ENCODE measurements at regions not wholly inside any gene's neighbourhood (a gene's known extent, or its start where the extent isn't known, plus 50 kb on each side); places are given as distances from the start of the nearest gene placed in this dataset.
"Not testable (repeated sequence)": the region's sequence is repeated elsewhere in the genome, so short reads cannot be mapped to it uniquely, and the experiment has no call there.

DNA sequence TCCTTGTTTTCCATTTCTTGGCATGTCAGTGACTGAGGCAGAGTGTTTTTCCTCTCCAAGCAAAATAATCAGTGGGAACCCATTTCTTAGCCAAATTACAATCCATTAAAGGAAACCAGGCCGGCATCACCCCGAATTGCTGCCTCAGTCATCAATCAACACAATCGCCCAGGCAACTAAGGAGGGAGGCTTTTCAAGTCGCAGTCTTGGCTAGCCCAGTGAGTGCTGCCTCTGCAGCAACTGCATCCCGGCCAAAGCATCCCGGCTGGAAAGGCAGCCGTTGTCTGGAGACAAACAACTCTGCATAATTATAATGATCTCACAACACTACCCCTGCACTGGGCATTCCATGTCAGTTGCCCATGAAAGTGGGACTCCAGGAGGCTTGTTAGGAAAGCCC, 213.5 kb upstream of the PRICKLE2 start:
- Histone ChIP-seq H2BK120ac (ENCODE audit: insufficient read depth, low read length, poor library complexity) (no peak overlapping the region), H3K9ac (ENCODE audit: low read length) (no peak overlapping the region), H3K4me1 (ENCODE audit: control insufficient read depth in 1 of 2, insufficient read depth in 2 of 2, low read length in 2 of 2) (no peaks in the 10 kb centered on the region), H3K4me2 (ENCODE audit: low read length) (no peak overlapping the region), H2AK5ac (ENCODE audit: low read length) (no peak overlapping the region), H3K36me3 (ENCODE audit: control insufficient read depth in 1 of 2, insufficient read depth in 2 of 2, low read length in 2 of 2) (peaks cover 0 to 4% of the 10 kb centered on the region in 2 experiments), H2BK5ac (ENCODE audit: low read depth, low read length, poor library complexity) (no peak overlapping the region), H2BK12ac (ENCODE audit: low read length) (no peak overlapping the region), H3K27ac (ENCODE audit: low read depth, low read length) (no peak overlapping the region), H3K18ac (ENCODE audit: low read length) (no peak overlapping the region), H4K8ac (ENCODE audit: low read depth, low read length) (no peak overlapping the region), H2AFZ (ENCODE audit: insufficient read depth, low read length, poor library complexity) (no peak overlapping the region), H3K23ac (ENCODE audit: low read length) (no peak overlapping the region), H3K79me1 (ENCODE audit: low read length) (no peaks in the 10 kb centered on the region), H3K14ac (ENCODE audit: low read length) (no peak overlapping the region), H4K12ac (ENCODE audit: low read depth, low read length) (no peak overlapping the region), H3K4ac (ENCODE audit: low read depth, low read length) (no peak overlapping the region), H3K27me3 (ENCODE audit: insufficient read depth, low read length) (no peaks in the 10 kb centered on the region), H4K91ac (ENCODE audit: low read depth, low read length) (no peak overlapping the region), H3K4me3 (ENCODE audit: low read depth, low read length) (no peak overlapping the region), H3K9me3 (ENCODE audit: insufficient read depth, low read depth, low read length) (peaks cover 3% of the 10 kb centered on the region), H3K79me2 (ENCODE audit: control insufficient read depth, insufficient read depth, low read length, poor library complexity) (no peaks in the 10 kb centered on the region)
- no peak for DNase-seq
- no CpG with 5 or more reads among the region's 7 CpGs for WGBS (ENCODE audit: extremely low coverage, insufficient coverage, insufficient read length)

DNA sequence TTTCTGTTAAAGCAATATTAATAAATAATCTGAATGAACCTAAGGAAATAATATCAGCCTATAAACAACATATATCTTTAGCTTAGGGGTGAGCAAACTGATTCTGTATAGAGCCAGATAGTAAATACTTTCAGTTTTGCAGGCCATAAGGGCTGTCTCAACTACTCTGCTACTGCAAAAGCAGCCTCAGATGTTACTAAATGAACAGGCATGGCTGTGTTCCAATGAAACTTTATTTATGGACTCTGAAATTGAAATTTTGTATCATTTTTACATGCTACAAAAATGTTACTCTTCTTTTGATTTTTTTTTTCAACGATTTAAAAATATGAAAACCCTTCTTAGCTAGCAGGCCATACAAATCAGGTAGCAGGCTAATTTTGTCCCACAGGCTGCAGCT, 212.8 kb upstream of the PRICKLE2 start:
- no peaks in the 10 kb centered on the region for H3K4me1 ChIP-seq (ENCODE audit: control insufficient read depth in 1 of 2, insufficient read depth in 2 of 2, low read length in 2 of 2)

GRCh38 chr3:64437131-64437530, 211.9 kb upstream of the PRICKLE2 start:
- H3K79me1 ChIP-seq (ENCODE audit: low read length) = no peaks in the 10 kb centered on the region
- no peak overlapping the region for H3K9ac ChIP-seq (ENCODE audit: low read length)
- H4K12ac ChIP-seq (ENCODE audit: low read depth, low read length) = no peak overlapping the region
- H3K4ac ChIP-seq (ENCODE audit: low read depth, low read length) = no peak overlapping the region
- no peak overlapping the region for H2AFZ ChIP-seq (ENCODE audit: insufficient read depth, low read length, poor library complexity)
- H3K27me3 ChIP-seq (ENCODE audit: insufficient read depth, low read length) = no peaks in the 10 kb centered on the region
- no peak overlapping the region for H2AK5ac ChIP-seq (ENCODE audit: low read length)
- no CpG with 5 or more reads among the region's 5 CpGs for WGBS (ENCODE audit: extremely low coverage, insufficient coverage, insufficient read length)
- H4K91ac ChIP-seq (ENCODE audit: low read depth, low read length) = no peak overlapping the region
- no peak overlapping the region for H3K14ac ChIP-seq (ENCODE audit: low read length)
- no peak overlapping the region for H2BK12ac ChIP-seq (ENCODE audit: low read length)
- no peak overlapping the region for H2BK5ac ChIP-seq (ENCODE audit: low read depth, low read length, poor library complexity)
- H3K36me3 ChIP-seq (ENCODE audit: control insufficient read depth in 1 of 2, insufficient read depth in 2 of 2, low read length in 2 of 2) = peaks cover 0 to 4% of the 10 kb centered on the region in 2 experiments
- no peaks in the 10 kb centered on the region for H3K4me1 ChIP-seq (ENCODE audit: control insufficient read depth in 1 of 2, insufficient read depth in 2 of 2, low read length in 2 of 2)
- no peak overlapping the region for H3K18ac ChIP-seq (ENCODE audit: low read length)
- H3K9me3 ChIP-seq (ENCODE audit: insufficient read depth, low read depth, low read length) = peaks cover 3% of the 10 kb centered on the region
- no peak for DNase-seq
- no peak overlapping the region for H3K4me2 ChIP-seq (ENCODE audit: low read length)
- no peaks in the 10 kb centered on the region for H3K79me2 ChIP-seq (ENCODE audit: control insufficient read depth, insufficient read depth, low read length, poor library complexity)
- H3K23ac ChIP-seq (ENCODE audit: low read length) = no peak overlapping the region
- no peak overlapping the region for H2BK120ac ChIP-seq (ENCODE audit: insufficient read depth, low read length, poor library complexity)
- H3K4me3 ChIP-seq (ENCODE audit: low read depth, low read length) = no peak overlapping the region
- H3K27ac ChIP-seq (ENCODE audit: low read depth, low read length) = no peak overlapping the region
- H4K8ac ChIP-seq (ENCODE audit: low read depth, low read length) = no peak overlapping the region

More for the DNA sequence above, 212.8 kb upstream of the PRICKLE2 start:
- no CpG with 5 or more reads among the region's 1 CpG for WGBS (ENCODE audit: extremely low coverage, insufficient coverage, insufficient read length)
- H2AK5ac ChIP-seq (ENCODE audit: low read length) = no peak overlapping the region
- no peak for DNase-seq
- H3K4me2 ChIP-seq (ENCODE audit: low read length) = no peak overlapping the region
- no peak overlapping the region for H2BK12ac ChIP-seq (ENCODE audit: low read length)
- no peaks in the 10 kb centered on the region for H3K79me2 ChIP-seq (ENCODE audit: control insufficient read depth, insufficient read depth, low read length, poor library complexity)
- no peaks in the 10 kb centered on the region for H3K79me1 ChIP-seq (ENCODE audit: low read length)
- no peak overlapping the region for H3K18ac ChIP-seq (ENCODE audit: low read length)
- no peak overlapping the region for H3K27ac ChIP-seq (ENCODE audit: low read depth, low read length)
- no peaks in the 10 kb centered on the region for H3K27me3 ChIP-seq (ENCODE audit: insufficient read depth, low read length)
- peaks cover 0 to 4% of the 10 kb centered on the region in 2 experiments for H3K36me3 ChIP-seq (ENCODE audit: control insufficient read depth in 1 of 2, insufficient read depth in 2 of 2, low read length in 2 of 2)
- no peak overlapping the region for H4K91ac ChIP-seq (ENCODE audit: low read depth, low read length)
- H3K4me3 ChIP-seq (ENCODE audit: low read depth, low read length) = no peak overlapping the region
- H3K9ac ChIP-seq (ENCODE audit: low read length) = no peak overlapping the region
- no peak overlapping the region for H3K4ac ChIP-seq (ENCODE audit: low read depth, low read length)
- no peak overlapping the region for H4K12ac ChIP-seq (ENCODE audit: low read depth, low read length)
- no peak overlapping the region for H2BK120ac ChIP-seq (ENCODE audit: insufficient read depth, low read length, poor library complexity)
- no peak overlapping the region for H2AFZ ChIP-seq (ENCODE audit: insufficient read depth, low read length, poor library complexity)
- peaks cover 3% of the 10 kb centered on the region for H3K9me3 ChIP-seq (ENCODE audit: insufficient read depth, low read depth, low read length)
- no peak overlapping the region for H3K14ac ChIP-seq (ENCODE audit: low read length)
- H3K23ac ChIP-seq (ENCODE audit: low read length) = no peak overlapping the region
- H4K8ac ChIP-seq (ENCODE audit: low read depth, low read length) = no peak overlapping the region
- no peak overlapping the region for H2BK5ac ChIP-seq (ENCODE audit: low read depth, low read length, poor library complexity)

DNA sequence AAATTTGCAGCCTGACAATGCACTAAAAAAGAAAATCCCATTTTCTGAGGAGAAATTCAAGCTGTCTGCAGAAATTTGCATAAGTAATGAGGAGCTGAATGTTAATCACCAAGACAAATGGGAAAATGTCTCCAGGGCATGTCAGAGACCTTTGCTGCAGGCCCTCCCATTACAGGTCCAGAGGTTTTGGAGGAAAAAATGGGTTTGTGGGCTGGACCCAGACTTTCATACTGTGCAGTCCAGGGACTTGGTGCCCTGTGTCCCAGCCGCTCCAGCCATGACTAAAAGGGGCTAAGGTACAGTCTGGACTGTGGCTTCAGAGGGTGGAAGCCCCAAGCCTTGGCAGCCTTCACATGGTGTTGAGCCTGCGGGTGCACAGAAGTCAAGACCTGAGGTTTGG, 209.8 kb upstream of the PRICKLE2 start:
- not testable (repeated sequence) for DNase-seq; H2AFZ ChIP-seq (ENCODE audit: insufficient read depth, low read length, poor library complexity); H3K79me2 ChIP-seq (ENCODE audit: control insufficient read depth, insufficient read depth, low read length, poor library complexity); H3K9me3 ChIP-seq (ENCODE audit: insufficient read depth, low read depth, low read length); H2BK12ac ChIP-seq (ENCODE audit: low read length); H3K36me3 ChIP-seq (ENCODE audit: control insufficient read depth in 1 of 2, insufficient read depth in 2 of 2, low read length in 2 of 2); H3K79me1 ChIP-seq (ENCODE audit: low read length); H3K23ac ChIP-seq (ENCODE audit: low read length); H4K91ac ChIP-seq (ENCODE audit: low read depth, low read length); H2AK5ac ChIP-seq (ENCODE audit: low read length); H3K18ac ChIP-seq (ENCODE audit: low read length); H3K4me3 ChIP-seq (ENCODE audit: low read depth, low read length); H2BK120ac ChIP-seq (ENCODE audit: insufficient read depth, low read length, poor library complexity); H3K14ac ChIP-seq (ENCODE audit: low read length); H3K27ac ChIP-seq (ENCODE audit: low read depth, low read length); H2BK5ac ChIP-seq (ENCODE audit: low read depth, low read length, poor library complexity); H3K4me1 ChIP-seq (ENCODE audit: control insufficient read depth in 1 of 2, insufficient read depth in 2 of 2, low read length in 2 of 2); H3K27me3 ChIP-seq (ENCODE audit: insufficient read depth, low read length); H4K8ac ChIP-seq (ENCODE audit: low read depth, low read length); H3K4ac ChIP-seq (ENCODE audit: low read depth, low read length); H3K4me2 ChIP-seq (ENCODE audit: low read length); H4K12ac ChIP-seq (ENCODE audit: low read depth, low read length); H3K9ac ChIP-seq (ENCODE audit: low read length)
- WGBS (ENCODE audit: extremely low coverage, insufficient coverage, insufficient read length) = no CpG with 5 or more reads among the region's 2 CpGs

Measured in trophoblast cell (in vitro differentiated cells and primary cell).